Lower leg skin (tissue), 3 donors: ENCODE measurements at regions not wholly inside any gene's neighbourhood (a gene's known extent, or its start where the extent isn't known, plus 50 kb on each side); places are given as distances from the start of the nearest gene placed in this dataset.
"Not testable (repeated sequence)": the region's sequence is repeated elsewhere in the genome, so short reads cannot be mapped to it uniquely, and the experiment has no call there.

ENCODE experiments used
- CTCF ChIP-seq, 3 donors: fragments of 450-650 bp; IDR thresholded peaks; one replicate each; pipeline ENCODE4 v1.5.1; 2016; ENCODE audit warnings: antibody characterized with exemption in 3 of 3, mild to moderate bottlenecking in 3 of 3, moderate library complexity in 2 of 3
- POLR2A ChIP-seq, 2 donors: fragments of 450-650 bp; IDR thresholded peaks; one replicate each; pipeline ENCODE4 v1.6.1; 2016 to 2017; ENCODE audit warnings: antibody characterized with exemption in 2 of 2, mild to moderate bottlenecking in 1 of 2, moderate library complexity in 1 of 2

GRCh38 chr5:91757383-91757782, 374.3 kb upstream of the ARRDC3 start:
- not testable (repeated sequence) for TF ChIP-seq POLR2A, CTCF (IDR thresholded peaks at IDR 0.05)
